ENCODE measurements at regions not wholly inside any gene's neighbourhood (a gene's known extent, or its start where the extent isn't known, plus 50 kb on each side); places are given as distances from the start of the nearest gene placed in this dataset.
A peak's percentile ranks its signal among the peaks of the same experiment; 100 is the strongest.
"Not testable (repeated sequence)": the region's sequence is repeated elsewhere in the genome, so short reads cannot be mapped to it uniquely, and the experiment has no call there.

DNA sequence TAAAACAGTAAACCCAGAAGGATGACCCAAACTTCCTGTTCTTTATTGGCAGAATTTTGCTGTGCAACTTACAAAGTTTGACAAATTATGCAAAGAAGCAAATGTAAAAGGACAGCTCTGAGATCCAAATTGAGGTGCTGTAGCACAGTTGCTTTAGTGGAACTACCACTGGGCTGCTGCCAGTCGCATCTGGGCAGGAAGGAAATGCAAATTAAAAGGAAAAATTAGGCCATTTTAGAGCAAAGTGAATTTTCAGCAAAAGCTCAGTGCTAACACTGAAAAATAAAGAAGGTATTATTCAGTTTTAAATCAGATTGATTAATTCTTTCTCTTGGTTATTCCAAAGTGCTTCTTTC, 104.5 kb downstream of the ZMAT3 start:
- no peak for DNase-seq

GRCh38 chr3:178966299-178967176, 105.1 kb downstream of the ZMAT3 start:
- peak in 2 of 6 experiments; percentile 4 to 5 for DNase-seq

GRCh38 chr3:178964551-178964950, 107.1 kb downstream of the ZMAT3 start:
- DNase-seq = no peak

GRCh38 chr3:178960918-178961317, 110.7 kb downstream of the ZMAT3 start:
- DNase-seq = no peak

- DNase-seq = no peak
These were observed 111.4 kb downstream of the ZMAT3 start for GRCh38 chr3:178960181-178960580.

DNA sequence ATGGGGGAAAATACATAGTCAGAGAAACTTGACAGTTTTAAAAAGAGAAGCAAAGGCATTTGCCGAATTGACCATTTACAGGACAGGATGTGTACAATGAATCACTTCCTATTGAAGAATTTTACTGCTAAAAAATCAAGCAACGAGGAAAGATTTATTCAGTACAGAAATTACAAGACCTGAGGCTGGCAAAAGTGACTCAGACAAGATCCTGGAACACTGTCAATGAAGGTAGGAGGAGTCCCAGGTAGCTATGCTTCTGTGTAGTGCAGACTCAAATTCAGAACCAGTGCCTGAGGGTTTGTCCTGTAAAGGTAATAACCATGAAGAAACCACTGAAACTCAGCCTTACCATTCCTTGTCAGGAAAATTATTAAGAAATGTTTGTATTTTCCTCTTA, 120.9 kb downstream of the ZMAT3 start:
- no peak for DNase-seq

- DNase-seq = no peak
These were observed 121.7 kb downstream of the ZMAT3 start for GRCh38 chr3:178949896-178950295.

GRCh38 chr3:178948546-178948945, 123.1 kb downstream of the ZMAT3 start:
- DNase-seq = no peak

- no peak for DNase-seq
These were observed 123.9 kb downstream of the ZMAT3 start for GRCh38 chr3:178947738-178948137.

DNA sequence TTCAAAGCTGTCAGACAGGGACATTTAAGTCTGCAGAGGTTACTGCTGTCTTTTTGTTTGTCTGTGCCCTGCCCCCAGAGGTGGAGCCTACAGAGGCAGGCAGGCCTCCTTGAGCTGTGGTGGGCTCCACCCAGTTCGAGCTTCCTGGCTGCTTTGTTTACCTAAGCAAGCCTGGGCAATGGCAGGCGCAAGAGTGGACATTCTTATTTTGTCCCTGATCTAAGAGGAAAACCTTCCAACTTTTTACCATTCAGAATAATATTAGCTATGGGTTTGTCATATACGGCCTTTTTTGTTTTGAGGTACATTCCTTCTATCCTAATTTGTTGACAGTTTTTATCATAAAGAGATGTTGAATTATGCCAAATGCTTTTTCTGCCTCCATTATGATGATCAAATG, 129.3 kb downstream of the ZMAT3 start:
- DNase-seq = not testable (repeated sequence)

GRCh38 chr3:178930116-178930515, 141.5 kb downstream of the ZMAT3 start:
- DNase-seq = no peak

DNA sequence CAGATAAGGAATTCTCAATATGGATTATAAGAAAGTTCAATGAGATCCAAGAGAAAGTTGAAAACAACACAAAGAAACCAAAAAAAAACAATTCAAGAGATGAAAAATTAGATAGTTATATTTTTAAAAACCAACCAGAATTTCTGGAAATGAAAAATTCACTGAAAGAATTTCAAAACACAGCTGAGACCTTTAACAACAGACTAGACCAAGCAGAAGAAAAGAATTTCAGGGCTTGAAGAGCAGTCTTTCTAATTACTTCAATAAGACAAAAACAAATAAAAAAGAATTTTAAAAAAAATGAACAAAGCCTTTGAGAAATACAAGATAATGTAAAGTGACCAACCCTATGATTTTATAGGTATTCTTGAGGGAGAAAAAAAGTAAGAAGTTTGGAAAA, 155.4 kb downstream of the ZMAT3 start:
- DNase-seq = no peak

- no peak for DNase-seq
These were observed 156.2 kb downstream of the ZMAT3 start for GRCh38 chr3:178915365-178915764.

DNA sequence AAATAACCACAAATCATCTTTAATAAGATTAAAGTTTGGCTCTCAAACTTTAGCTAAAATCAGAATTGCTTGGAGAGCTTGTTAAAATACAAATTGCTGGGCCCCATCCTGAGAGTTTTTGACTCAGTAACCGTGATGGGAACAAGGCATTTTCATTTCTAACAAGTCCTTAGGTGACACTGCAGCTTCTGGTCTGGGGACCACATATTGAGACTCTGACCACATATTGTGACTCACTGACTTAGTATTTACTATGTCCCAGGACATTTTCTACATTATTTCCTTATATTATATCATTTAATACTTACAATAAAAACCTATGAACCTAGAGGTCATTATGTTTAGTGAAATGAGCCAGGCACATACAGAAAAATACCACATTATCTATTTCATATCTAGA, 164.5 kb downstream of the ZMAT3 start:
- DNase-seq = no peak

DNA sequence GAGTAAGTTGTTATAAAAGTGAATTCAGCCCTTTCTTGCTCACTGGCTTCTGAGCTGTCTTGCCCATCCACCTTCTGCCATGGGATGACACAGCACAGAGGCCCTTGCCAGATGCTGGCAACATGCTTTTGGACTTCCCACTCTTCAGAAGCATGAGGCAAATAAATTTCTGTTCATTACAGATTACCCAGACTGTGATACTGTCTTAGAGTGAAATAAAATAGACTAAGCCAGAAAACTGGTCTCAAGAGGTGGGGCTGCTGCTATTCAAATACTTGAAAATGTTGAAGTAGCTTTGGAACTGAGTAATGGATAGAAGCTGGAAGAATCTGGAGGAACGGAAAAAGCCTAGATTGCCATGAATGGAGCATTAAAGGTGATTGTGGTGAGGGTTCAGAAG, 170.4 kb downstream of the ZMAT3 start:
- no peak for DNase-seq

DNA sequence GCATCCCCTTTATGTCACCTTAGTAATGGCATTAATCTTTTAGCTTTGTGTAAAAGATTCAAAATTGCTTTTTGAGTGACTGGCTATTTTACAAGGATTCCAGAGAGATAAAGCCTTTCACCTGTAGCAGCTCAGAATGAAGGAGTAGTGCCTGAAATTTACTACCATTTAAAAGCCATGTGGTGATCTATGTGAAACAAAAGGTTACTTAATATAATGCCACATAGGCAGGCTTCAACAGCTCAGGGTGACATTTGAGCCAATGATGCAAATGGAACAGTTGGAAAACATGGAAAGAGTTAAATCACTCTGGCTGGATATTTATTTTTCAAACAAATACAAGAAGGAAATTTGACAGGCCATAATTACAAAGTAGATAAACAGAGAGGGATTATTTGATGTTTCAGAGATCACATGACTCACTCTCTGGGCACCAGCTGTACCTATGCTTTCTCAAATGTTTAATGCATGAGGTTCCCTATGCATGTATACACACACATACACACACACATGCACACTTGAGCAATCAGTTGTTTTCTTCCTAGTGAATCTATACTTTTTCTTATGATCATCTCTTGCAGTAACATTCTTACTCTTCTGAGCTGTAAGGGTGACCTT, 171.5 kb downstream of the ZMAT3 start:
- no peak for DNase-seq

DNA sequence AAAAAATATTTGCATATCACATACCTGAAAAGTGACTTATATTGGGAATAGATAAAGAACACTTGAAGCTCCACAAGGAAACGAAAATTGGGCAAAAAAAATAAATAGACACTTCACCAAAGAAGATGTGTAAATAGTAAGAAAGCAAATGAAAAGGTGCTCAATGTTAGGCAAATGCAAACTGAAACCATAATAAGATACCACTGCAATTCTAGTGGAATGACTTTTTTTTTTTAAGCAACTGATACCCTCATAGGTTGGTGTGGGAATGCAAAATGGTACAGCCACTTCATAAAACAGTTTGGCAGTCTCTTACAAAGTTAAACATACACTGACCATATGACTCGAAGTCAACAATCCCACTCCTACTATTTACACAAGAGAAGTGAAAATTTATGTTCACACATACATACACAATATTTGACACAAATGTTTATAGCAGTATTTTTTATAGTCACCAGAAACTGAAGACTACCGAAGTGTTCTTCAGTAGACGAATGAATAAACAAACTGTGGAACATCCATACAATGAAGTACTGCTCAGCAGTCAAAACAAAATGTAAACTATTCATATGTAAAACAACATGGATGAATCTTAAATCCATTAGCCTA, 176.3 kb downstream of the ZMAT3 start:
- DNase-seq = no peak

Measured in stimulated activated naive CD4-positive, alpha-beta T cell (primary cell).